AG04450 (cell line): ENCODE measurements at regions not wholly inside any gene's neighbourhood (a gene's known extent, or its start where the extent isn't known, plus 50 kb on each side); places are given as distances from the start of the nearest gene placed in this dataset.
"Not testable (repeated sequence)": the region's sequence is repeated elsewhere in the genome, so short reads cannot be mapped to it uniquely, and the experiment has no call there.

Source experiments
- CTCF ChIA-PET: fragments of 300-600, 350-600 bp; formaldehyde crosslinking; extraction: SDS; loops from one replicate; lab custom pipeline; 2022; ENCODE audit warnings: antibody characterized with exemption, inconsistent platforms; lab: Charles Lee
- POLR2A ChIA-PET: fragments of 350-600 bp; formaldehyde crosslinking; extraction: SDS; loops from one replicate; lab custom pipeline; 2021; ENCODE audit warnings: antibody characterized with exemption, inconsistent platforms; lab: Yijun Ruan, JAX
- DNase-seq: peaks from one replicate; pipeline ENCODE4 v3.0.0-alpha.2; 2011; ENCODE audit warnings: low read depth, low spot score
- H3K27ac ChIP-seq: one replicate; pipeline ENCODE4 v1.5.1; 2012; ENCODE audit warnings: low read depth, low read length, control low read depth
- H3K27me3 ChIP-seq: one replicate; pipeline ENCODE4 v1.6.0; 2012; ENCODE audit warnings: low read length; ENCODE audit not compliant: control insufficient read depth, insufficient read depth
- H3K4me3 ChIP-seq: 2 replicates; pipeline ENCODE4 v1.5.1; 2011; ENCODE audit warnings: mild to moderate bottlenecking, low read depth, low read length, control low read depth
- H3K9me3 ChIP-seq: 2 replicates; pipeline ENCODE4 v1.5.1; 2012; ENCODE audit warnings: low read length; ENCODE audit not compliant: control insufficient read depth, insufficient read depth
- CTCF ChIP-seq: IDR thresholded peaks from 2 replicates; pipeline ENCODE4 v1.5.1; 2011; ENCODE audit warnings: low read depth, low read length, control low read depth, inconsistent platforms

GRCh38 chr16:80900593-80900954 lies 96.2 kb upstream of the CDYL2 start:
- ChIA-PET CTCF (no interaction called here), POLR2A (no interaction called here)
- Histone ChIP-seq H3K27me3 (no peaks in the 10 kb centered on the region), H3K9me3 (no peaks in the 10 kb centered on the region; the same call in 1 of the 2 replicates), H3K27ac (peak overlapping the region; percentile 78), H3K4me3 (peak overlapping the region; percentile 17; the same call in 1 of the 2 replicates)
- no peak for TF ChIP-seq CTCF
- no peak for DNase-seq

- DNase-seq, result peak; percentile 71
- Histone ChIP-seq H3K9me3 (no peaks in the 10 kb centered on the region; the same call in 1 of the 2 replicates), H3K27me3 (no peaks in the 10 kb centered on the region), H3K27ac (peak overlapping the region; percentile 78), H3K4me3 (0 out of 2 replicates have a peak overlapping the region, but pooled peaks have one; percentile 13)
- ChIA-PET CTCF (no interaction called here), POLR2A (interaction anchor here (0.6 kb wide), 1 partner anchor 65 kb away, joined by 3 read pairs; no protein-coding TSS in a partner anchor)
- TF ChIP-seq CTCF, result no peak
Measured at GRCh38 chr16:80899809-80900592, 95.6 kb upstream of the CDYL2 start.

GRCh38 chr16:80896776-80897175 lies 92.4 kb upstream of the CDYL2 start:
- ChIA-PET CTCF (no interaction called here), POLR2A (no interaction called here)
- Histone ChIP-seq H3K4me3 (no peak overlapping the region), H3K27ac (no peak overlapping the region), H3K27me3 (no peaks in the 10 kb centered on the region), H3K9me3 (no peaks in the 10 kb centered on the region; the same call in 1 of the 2 replicates)
- no peak for DNase-seq
- TF ChIP-seq CTCF, result no peak

- Histone ChIP-seq H3K27ac (no peak overlapping the region), H3K4me3 (no peak overlapping the region), H3K27me3 (peaks cover 5% of the 10 kb centered on the region), H3K9me3 (no peaks in the 10 kb centered on the region)
- ChIA-PET CTCF (interaction anchor here (1.1 kb wide), 1 partner anchor 367 kb away, joined by 3 read pairs; no protein-coding TSS in a partner anchor), POLR2A (no interaction called here)
- DNase-seq, result no peak
- no peak for TF ChIP-seq CTCF
Measured at GRCh38 chr16:80894091-80894490, 89.7 kb upstream of the CDYL2 start.

- Histone ChIP-seq H3K27ac (no peak overlapping the region), H3K27me3 (peaks cover 5% of the 10 kb centered on the region), H3K4me3 (no peak overlapping the region), H3K9me3 (no peaks in the 10 kb centered on the region)
- DNase-seq, result no peak
- no peak for TF ChIP-seq CTCF
- ChIA-PET POLR2A (no interaction called here), CTCF (interaction anchor here (1.1 kb wide), 1 partner anchor 367 kb away, joined by 3 read pairs; no protein-coding TSS in a partner anchor)
Measured at GRCh38 chr16:80893686-80894085, 89.3 kb upstream of the CDYL2 start.

- H3K9me3 ChIP-seq, POLR2A ChIA-PET, H3K4me3 ChIP-seq, H3K27ac ChIP-seq, H3K27me3 ChIP-seq, DNase-seq: not testable (repeated sequence)
- CTCF ChIA-PET, result interaction anchor here (0.6 kb wide), 1 partner anchor 67 kb away, joined by 3 read pairs; no protein-coding TSS in a partner anchor
Measured at GRCh38 chr16:80892395-80892794, 88.0 kb upstream of the CDYL2 start.
